ENCODE measurements at regions not wholly inside any gene's neighbourhood (a gene's known extent, or its start where the extent isn't known, plus 50 kb on each side); places are given as distances from the start of the nearest gene placed in this dataset.

DNA sequence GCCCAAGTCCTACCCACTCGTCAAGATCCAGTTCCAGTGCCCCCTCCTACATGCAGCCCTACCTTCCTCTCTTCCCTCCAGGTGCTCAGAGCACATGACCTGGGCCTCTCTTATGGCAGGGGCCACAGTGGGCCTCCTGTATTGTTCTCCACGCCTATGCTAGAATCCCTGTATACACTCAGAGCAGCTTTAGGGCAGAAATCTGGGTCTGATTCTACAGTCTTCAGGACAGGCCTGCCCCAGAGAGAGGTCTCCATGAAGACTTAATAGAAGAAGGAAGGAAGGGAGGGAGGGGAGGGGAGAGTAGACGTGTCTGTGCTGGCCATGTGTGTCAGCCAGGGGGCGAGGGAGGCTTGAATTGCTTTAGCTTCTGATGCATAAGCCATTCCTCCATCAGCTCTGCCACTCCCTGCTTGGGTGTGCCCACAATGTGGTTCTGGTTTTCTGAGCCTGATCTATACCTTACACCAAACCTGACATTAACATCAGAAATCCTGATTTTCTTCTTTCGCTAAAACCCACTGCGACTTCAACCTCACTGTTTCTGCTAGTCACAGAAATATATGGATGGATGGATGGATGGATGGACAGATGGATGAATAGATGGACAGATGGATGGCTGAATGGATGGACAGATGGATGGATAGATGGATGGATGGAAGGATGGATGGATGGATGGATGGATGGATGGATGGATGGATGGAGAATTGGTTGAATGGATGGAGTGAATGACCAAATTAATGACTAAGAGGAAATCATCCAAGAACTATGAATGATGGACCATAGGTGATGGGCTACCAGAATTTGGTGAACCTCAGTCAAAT lies 56.6 kb upstream of the PRDM11 start:
- intact Hi-C loops (cut with micrococcal nuclease): loop anchor here (1.0 kb wide), 1 partner anchor 13 kb away; no protein-coding TSS in a partner anchor

DNA sequence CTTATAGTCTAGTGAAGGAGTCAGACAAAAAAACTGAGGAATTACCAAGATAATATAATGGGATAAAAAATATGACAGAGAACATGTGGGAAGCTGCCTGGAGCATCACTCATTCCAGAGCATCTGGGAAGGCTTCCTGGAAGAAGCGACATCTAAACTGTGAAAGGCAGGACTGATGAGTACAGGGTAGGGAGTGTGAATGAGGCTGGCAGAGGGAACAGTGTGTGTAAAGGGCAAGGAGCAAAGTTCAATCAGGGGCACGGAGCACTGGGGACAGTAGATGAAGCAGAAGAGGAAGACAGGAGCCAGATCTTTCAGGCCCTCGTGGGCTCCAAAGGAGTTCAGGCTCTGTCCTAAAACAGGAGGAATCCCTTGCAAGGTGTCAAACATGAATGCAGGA lies 55.8 kb upstream of the PRDM11 start:
- intact Hi-C loops (cut with micrococcal nuclease): loop anchor here (1.0 kb wide), 1 partner anchor 13 kb away; no protein-coding TSS in a partner anchor

DNA sequence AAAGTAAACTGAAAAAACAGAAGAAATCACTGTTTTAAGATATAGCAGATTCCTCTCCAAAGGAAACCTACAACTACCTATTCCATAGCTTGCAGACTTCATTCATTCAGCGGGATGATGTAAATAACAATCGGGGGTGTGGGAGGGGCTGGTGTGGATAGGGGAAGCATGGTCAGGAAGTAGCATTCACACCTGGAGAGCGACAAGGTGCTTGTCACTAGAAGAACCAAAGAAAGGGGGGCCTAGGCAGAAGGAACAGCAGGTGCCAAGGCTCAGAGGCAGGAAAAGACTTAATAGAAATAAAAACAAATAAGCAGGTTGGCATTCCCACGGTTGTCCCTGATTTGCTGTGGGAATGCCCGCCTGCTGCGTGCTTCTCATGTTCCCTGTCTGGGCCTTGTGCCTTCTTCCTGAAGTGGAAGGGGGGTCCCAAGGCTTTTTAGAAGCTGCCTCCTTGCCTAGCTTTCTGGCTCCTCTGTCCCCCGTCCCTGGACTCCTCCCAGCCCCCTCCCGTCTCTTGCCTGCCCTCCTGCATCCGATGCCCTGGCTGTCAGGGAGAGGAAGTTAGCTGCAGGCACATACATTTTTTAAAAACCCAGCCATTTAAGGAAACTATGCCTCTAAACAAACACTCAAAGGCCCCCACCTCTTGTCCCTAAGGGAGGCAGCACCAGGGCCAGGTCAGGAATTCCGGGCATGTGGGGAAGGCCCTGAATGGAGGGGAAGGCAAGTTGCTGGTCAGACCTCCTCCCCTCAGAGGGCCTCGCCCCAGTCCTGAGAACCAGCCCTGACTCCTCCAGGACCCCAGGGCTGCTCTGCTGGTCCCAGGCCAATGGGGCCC lies 54.7 kb upstream of the PRDM11 start:
- intact Hi-C loops (cut with micrococcal nuclease): no loop called here

DNA sequence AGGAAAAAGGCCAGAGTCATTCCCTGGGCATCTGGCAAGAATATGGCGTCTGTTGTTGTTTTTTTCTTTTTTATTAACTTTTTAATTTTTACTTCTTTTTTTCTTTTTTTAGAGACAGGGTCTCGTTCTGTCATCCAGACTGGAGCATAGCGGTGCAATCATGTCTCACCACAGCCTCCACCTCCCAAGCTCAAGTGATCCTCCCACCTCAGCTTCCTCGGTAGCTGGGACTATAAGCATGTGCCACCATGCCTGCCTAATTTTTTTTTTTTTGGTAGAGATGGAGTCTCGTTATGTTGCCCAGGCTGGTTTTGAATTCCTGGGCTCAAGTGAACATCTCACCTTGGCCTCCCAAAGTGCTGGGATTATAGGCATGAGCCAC lies 54.0 kb upstream of the PRDM11 start:
- intact Hi-C loops (cut with micrococcal nuclease): no loop called here

DNA sequence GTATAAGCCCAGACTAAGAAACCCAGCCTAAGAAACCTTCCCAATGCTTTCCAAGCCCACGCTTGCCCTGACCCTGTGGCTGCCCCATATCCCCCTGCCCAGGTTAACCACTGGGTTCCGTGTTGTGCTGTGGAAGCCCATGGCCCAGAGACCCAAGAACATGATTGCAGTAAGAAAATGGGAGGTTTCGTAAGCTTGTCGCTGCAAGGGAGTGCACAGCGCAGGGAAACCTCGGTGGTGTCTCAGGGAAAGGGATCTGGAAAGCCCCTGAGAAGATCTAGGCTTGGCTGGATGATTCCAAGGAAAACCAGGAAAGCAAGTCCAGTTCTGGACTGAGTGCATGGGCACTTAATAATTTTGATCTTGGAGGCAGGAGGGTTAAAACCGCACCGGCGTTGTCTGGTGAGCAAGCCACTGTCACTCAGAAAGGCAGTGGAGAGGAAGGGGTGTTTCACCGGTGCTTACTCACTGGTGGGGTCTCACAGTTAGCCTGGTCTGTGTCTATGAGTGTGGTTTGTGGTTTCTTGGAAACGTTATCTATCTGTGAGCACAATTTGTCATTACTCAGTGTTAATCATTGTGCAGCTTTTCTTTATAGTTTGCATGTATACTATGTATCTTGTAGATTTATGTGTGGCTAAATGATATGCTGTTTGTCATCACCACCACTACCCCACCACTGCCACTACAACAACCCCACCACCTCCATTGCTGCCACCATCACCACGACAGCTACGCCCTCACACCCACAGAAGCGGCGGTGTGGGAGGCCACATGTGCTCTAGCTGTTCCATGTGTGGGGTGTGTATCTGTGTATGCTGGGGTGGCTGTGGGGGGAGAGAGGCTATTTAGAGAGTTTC lies 53.3 kb upstream of the PRDM11 start:
- intact Hi-C loops (cut with micrococcal nuclease): no loop called here

GRCh38 chr11:45093761-45094455 lies 52.5 kb upstream of the PRDM11 start:
- intact Hi-C loops (cut with micrococcal nuclease): no loop called here

GRCh38 chr11:45094958-45095690 lies 51.3 kb upstream of the PRDM11 start:
- intact Hi-C loops (cut with micrococcal nuclease): no loop called here

GRCh38 chr11:45095691-45096010 lies 50.8 kb upstream of the PRDM11 start:
- intact Hi-C loops (cut with micrococcal nuclease): no loop called here

DNA sequence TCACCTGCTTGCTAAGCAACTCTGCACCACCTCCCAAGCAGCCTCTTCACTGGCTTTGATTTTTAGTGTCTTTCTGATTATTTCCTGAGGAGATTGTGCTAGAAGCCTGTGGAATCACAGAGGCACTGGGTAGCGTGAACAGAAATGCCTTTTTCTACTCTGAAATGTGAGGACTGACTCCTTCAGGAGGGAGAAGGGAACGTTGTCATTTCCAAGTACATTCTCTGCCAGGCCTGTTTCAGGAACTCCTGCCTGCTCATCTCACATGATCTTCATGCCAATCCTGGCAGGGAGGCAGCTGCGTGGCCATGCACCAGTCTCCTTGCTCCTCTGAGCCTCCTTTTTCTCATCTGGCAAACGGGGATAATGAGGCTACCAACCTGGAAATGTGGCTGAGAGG lies 49.8 kb upstream of the PRDM11 start:
- intact Hi-C loops (cut with micrococcal nuclease): no loop called here
